ENCODE measurements at regions not wholly inside any gene's neighbourhood (a gene's known extent, or its start where the extent isn't known, plus 50 kb on each side); places are given as distances from the start of the nearest gene placed in this dataset.

DNA sequence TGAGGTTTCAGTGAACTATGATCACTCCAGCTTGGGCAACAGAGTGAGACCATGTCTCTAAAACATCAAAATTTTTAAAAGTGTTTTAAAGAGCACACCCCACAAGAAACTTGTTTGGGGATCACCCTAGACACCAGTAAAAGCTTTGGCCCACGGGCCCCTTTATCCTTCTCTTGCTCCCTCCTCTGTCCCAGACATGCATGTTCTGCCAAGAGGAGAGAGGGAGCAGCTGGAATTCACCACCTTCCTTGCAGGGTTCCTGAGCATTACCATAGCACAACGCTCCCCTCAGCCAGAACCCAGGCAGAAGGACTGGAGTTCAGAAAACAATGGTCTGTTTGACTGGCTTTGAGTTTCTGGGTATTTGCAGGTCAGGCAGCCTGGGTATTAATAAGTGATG is 214.3 kb upstream of the CDH5 start:
- Histone ChIP-seq H3K9me3 (ENCODE audit: insufficient read depth in 2 of 2, low read depth in 1 of 2, low read length in 1 of 2) (no peaks in the 10 kb centered on the region), H2BK20ac (ENCODE audit: low read length) (no peak overlapping the region), H4K8ac (ENCODE audit: extremely low read depth, insufficient read depth, low read length) (no peak overlapping the region), H3K23me2 (ENCODE audit: low read depth, low read length) (0 out of 2 replicates have a peak, but pooled peaks cover 3% of the 10 kb centered on the region), H4K5ac (ENCODE audit: insufficient read length, low read depth, low read length) (no peak overlapping the region), H3K4ac (replicated peaks; ENCODE audit: insufficient read length, low read depth, low read length) (no peak overlapping the region), H3K4me2 (ENCODE audit: insufficient read depth in 1 of 2, low read depth in 2 of 2, low read length in 2 of 2) (no peak overlapping the region), H3K4me3 (ENCODE audit: extremely low read depth in 1 of 4, insufficient read depth in 2 of 4, low read depth in 3 of 4, low read length in 4 of 4) (no peak overlapping the region), H3K4me1 (replicated peaks in 1 of 4; ENCODE audit: control insufficient read depth in 3 of 4, insufficient read depth in 4 of 4, low read length in 3 of 4) (peaks cover 0 to under 1% (median 0%) of the 10 kb centered on the region in 4 experiments; a peak in 1 of 7 replicates), H4K20me1 (replicated peaks in 1 of 2; ENCODE audit: control insufficient read depth in 1 of 2, insufficient read depth in 2 of 2, low read length in 2 of 2) (no peaks in the 10 kb centered on the region), H3K23ac (ENCODE audit: insufficient read length) (no peak overlapping the region), H3K18ac (ENCODE audit: extremely low read depth, low read length) (no peak overlapping the region), H2AFZ (ENCODE audit: low read length) (no peak overlapping the region), H3K27ac (ENCODE audit: low read depth, low read length) (no peak overlapping the region), H3K9ac (replicated peaks in 1 of 4; ENCODE audit: extremely low read depth in 1 of 4, low read depth in 3 of 4, low read length in 3 of 4) (no peak overlapping the region), H3K27me3 (replicated peaks in 1 of 4; ENCODE audit: control insufficient read depth in 3 of 4, extremely low read depth in 1 of 4, insufficient read depth in 3 of 4, low read length in 3 of 4) (no peaks in the 10 kb centered on the region), H2BK15ac (ENCODE audit: low read length) (no peak overlapping the region), H3K56ac (replicated peaks; ENCODE audit: insufficient read length, low read depth, low read length) (no peak overlapping the region), H2BK120ac (replicated peaks; ENCODE audit: low read depth, low read length) (no peak overlapping the region), H2BK12ac (ENCODE audit: low read depth, low read length) (no peak overlapping the region; the same call in 1 of the 2 replicates), H3K36me3 (ENCODE audit: control insufficient read depth in 2 of 4, insufficient read depth in 4 of 4, low read length in 3 of 4) (no peaks in the 10 kb centered on the region), H3K79me2 (ENCODE audit: control insufficient read depth in 1 of 2, insufficient read depth in 2 of 2, low read length in 2 of 2) (no peaks in the 10 kb centered on the region), H3K14ac (ENCODE audit: insufficient read length) (no peak overlapping the region), H3K79me1 (ENCODE audit: low read depth, low read length) (no peaks in the 10 kb centered on the region), H4K91ac (replicated peaks; ENCODE audit: insufficient read length, low read length) (no peak overlapping the region), H2BK5ac (ENCODE audit: low read depth, low read length) (no peak overlapping the region; the same call in 1 of the 2 replicates), H2AK5ac (ENCODE audit: low read depth, low read length) (no peak overlapping the region)
- TF ChIP-seq EGR1 (IDR thresholded peaks at IDR 0.05; ENCODE audit: borderline replicate concordance, low read depth, low read length): no peak
- DNase-seq (ENCODE audit: low read depth in 1 of 2, low spot score in 2 of 2) (no peak), FAIRE-seq (no peak)
- POLR2A ChIA-PET (ENCODE audit: partially characterized antibody): no interaction called here
- WGBS, 2 experiments (ENCODE audit: extremely low coverage in 1 of 2, insufficient coverage in 1 of 2, insufficient read length in 1 of 2, insufficient replicate concordance in 2 of 2, low coverage in 1 of 2, low lambda C conversion rate in 2 of 2, missing lambda C conversion rate in 1 of 2): 96% methylated on average over 2 of the region's 2 CpGs; no CpG with 5 or more reads in 1 of the 2 experiments
- CTCF ChIA-PET (ENCODE audit: partially characterized antibody): no interaction called here

Data from H1 (cell line).